ENCODE measurements at regions not wholly inside any gene's neighbourhood (a gene's known extent, or its start where the extent isn't known, plus 50 kb on each side); places are given as distances from the start of the nearest gene placed in this dataset.

GRCh38 chr16:11492808-11493530 is 93.8 kb downstream of the LITAF start:
- no peak for DNase-seq
- intact Hi-C loops (cut with DNase I) = loop anchor here (10.0 kb wide), 1 partner anchor 62 kb away; no protein-coding TSS in a partner anchor

DNA sequence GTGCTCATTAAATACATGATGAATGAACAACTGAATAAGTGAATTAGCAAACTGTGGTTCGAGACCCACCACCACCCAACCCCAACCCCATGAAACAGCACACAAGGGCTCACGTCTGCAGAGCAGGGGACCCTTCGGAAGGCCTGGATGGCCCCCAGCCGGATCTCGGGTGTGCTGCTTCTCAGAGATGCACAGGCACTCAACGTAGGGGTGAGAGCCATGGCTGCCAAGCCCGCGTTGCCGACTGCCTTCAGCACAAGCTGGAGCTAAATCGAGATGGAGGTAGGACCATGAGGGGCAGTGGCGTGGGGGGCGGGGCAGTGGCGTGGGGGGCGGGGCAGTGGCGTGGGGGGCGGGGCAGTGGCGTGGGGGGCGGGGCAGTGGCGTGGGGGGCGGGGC is 93.2 kb downstream of the LITAF start:
- peak in 1 of 10 donors; percentile 68 for DNase-seq
- intact Hi-C loops (cut with DNase I) = loop anchor here (10.0 kb wide), 1 partner anchor 61 kb away; no protein-coding TSS in a partner anchor

DNA sequence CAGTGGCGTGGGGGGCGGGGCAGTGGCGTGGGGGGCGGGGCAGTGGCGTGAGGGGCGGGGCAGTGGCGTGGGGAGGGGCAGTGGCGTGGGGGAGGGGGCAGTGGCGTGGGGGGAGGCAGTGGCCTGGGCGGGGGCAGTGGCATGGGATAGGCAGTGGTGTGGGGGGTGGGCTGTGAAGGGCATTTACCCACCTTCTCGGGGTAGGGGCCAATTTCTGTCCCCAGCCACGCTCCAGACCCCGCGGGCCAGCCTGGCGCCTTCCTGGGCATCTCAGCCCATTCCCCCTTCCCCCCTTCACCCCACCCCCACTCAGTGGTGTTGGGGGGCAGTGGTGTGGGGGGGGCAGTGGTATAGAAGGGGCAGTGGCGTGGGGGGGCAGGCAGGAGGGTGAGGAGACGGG is 92.7 kb downstream of the LITAF start:
- DNase-seq = peak in 1 of 10 donors; percentile 18
- intact Hi-C loops (cut with DNase I) = loop anchor here (10.0 kb wide), 1 partner anchor 61 kb away; no protein-coding TSS in a partner anchor

- peak in 1 of 10 donors; percentile 52 for DNase-seq
- intact Hi-C loops (cut with DNase I) = loop anchor here (10.0 kb wide), 1 partner anchor 60 kb away; no protein-coding TSS in a partner anchor
These were observed 92.3 kb downstream of the LITAF start for GRCh38 chr16:11494433-11494832.

GRCh38 chr16:11495066-11495407 is 91.7 kb downstream of the LITAF start:
- intact Hi-C loops (cut with DNase I) = loop anchor here (10.0 kb wide), 1 partner anchor 60 kb away; no protein-coding TSS in a partner anchor
- DNase-seq = peak in 1 of 10 donors; percentile 35

All from posterior cingulate gyrus (tissue), 11 donors.